Loucy (cell line): ENCODE measurements at regions not wholly inside any gene's neighbourhood (a gene's known extent, or its start where the extent isn't known, plus 50 kb on each side); places are given as distances from the start of the nearest gene placed in this dataset.

ENCODE experiments used
- H2AFZ ChIP-seq: fragments of 200-600 bp; sonication (generic); 2 replicates; pipeline ENCODE4 v1.6.0; 2016; ENCODE audit warnings: antibody characterized with exemption, mild to moderate bottlenecking, low read length, moderate library complexity
- H3F3A ChIP-seq: fragments of 200-600 bp; 2 replicates; pipeline ENCODE4 v1.6.0; 2016; ENCODE audit warnings: antibody characterized with exemption, low read depth, mild to moderate bottlenecking
- H3K27me3 ChIP-seq: fragments of 200-600 bp; sonication (generic); 2 replicates; pipeline ENCODE4 v1.6.1; 2014; ENCODE audit warnings: low read length, mild to moderate bottlenecking; ENCODE audit not compliant: insufficient read depth, poor library complexity, severe bottlenecking
- H3K36me3 ChIP-seq: fragments of 200-600 bp; sonication (generic); 2 replicates; pipeline ENCODE4 v1.6.1; 2016; ENCODE audit warnings: low read length; ENCODE audit not compliant: insufficient read depth
- H3K4me1 ChIP-seq: fragments of 200-600 bp; sonication (generic); 2 replicates; pipeline ENCODE4 v1.5.1; 2014; ENCODE audit warnings: low read length, mild to moderate bottlenecking; ENCODE audit not compliant: insufficient read depth, poor library complexity, severe bottlenecking
- H3K4me2 ChIP-seq: fragments of 200-600 bp; sonication (generic); 2 replicates; pipeline ENCODE4 v1.6.0; 2014; ENCODE audit warnings: antibody characterized with exemption, low read length, low read depth, mild to moderate bottlenecking; ENCODE audit not compliant: poor library complexity, severe bottlenecking
- H3K4me3 ChIP-seq: fragments of 200-600 bp; sonication (generic); 2 replicates; pipeline ENCODE4 v1.5.1; 2014; ENCODE audit warnings: low read length, mild to moderate bottlenecking, mixed read lengths; ENCODE audit not compliant: poor library complexity, severe bottlenecking
- H3K79me2 ChIP-seq: fragments of 200-600 bp; sonication (generic); 2 replicates; pipeline ENCODE4 v1.6.1; 2014; ENCODE audit warnings: low read length; ENCODE audit not compliant: insufficient read depth
- H3K9ac ChIP-seq: fragments of 200-600 bp; sonication (generic); 2 replicates; pipeline ENCODE4 v1.6.0; 2014; ENCODE audit warnings: mild to moderate bottlenecking, low read depth, low read length, moderate library complexity; ENCODE audit not compliant: poor library complexity, severe bottlenecking
- H3K9me2 ChIP-seq: fragments of 200-600 bp; sonication (generic); replicated peaks from 2 replicates; pipeline ENCODE4 v1.6.1; 2016; ENCODE audit warnings: low read depth, low read length, mixed read lengths
- H3K9me3 ChIP-seq: fragments of 200-600 bp; sonication (generic); 2 replicates; pipeline ENCODE4 v1.6.1; 2014; ENCODE audit warnings: mild to moderate bottlenecking, antibody characterized with exemption, low read length, low read depth; ENCODE audit not compliant: insufficient read depth
- H4K20me1 ChIP-seq: fragments of 200-600 bp; sonication (generic); 2 replicates; pipeline ENCODE4 v1.6.0; 2014; ENCODE audit warnings: antibody characterized with exemption, low read length, mild to moderate bottlenecking; ENCODE audit not compliant: insufficient read depth, poor library complexity, severe bottlenecking
- CTCF ChIP-seq: fragments of 200-600 bp; sonication (generic); conservative IDR thresholded peaks from 2 replicates; pipeline ENCODE4 v1.5.1; 2014; ENCODE audit warnings: mild to moderate bottlenecking, antibody characterized with exemption, low read length
- EZH2phosphoT487 ChIP-seq: fragments of 200-600 bp; IDR thresholded peaks from 2 replicates; pipeline ENCODE4 v1.6.1; 2018; ENCODE audit warnings: antibody characterized with exemption, mild to moderate bottlenecking, moderate library complexity, borderline replicate concordance

GRCh38 chr9:120265791-120266190 lies 314.2 kb downstream of the CDK5RAP2 start:
- H3K9ac ChIP-seq, result no peak overlapping the region
- H3F3A ChIP-seq, result no peaks in the 10 kb centered on the region
- H3K4me3 ChIP-seq, result no peak overlapping the region
- H3K9me3 ChIP-seq, result no peaks in the 10 kb centered on the region
- TF ChIP-seq EZH2phosphoT487, result no peak
- TF ChIP-seq CTCF, result no peak
- no peaks in the 10 kb centered on the region for H3K9me2 ChIP-seq
- H3K4me1 ChIP-seq, result no peaks in the 10 kb centered on the region
- H3K36me3 ChIP-seq, result no peaks in the 10 kb centered on the region
- no peaks in the 10 kb centered on the region for H4K20me1 ChIP-seq
- H3K79me2 ChIP-seq, result no peaks in the 10 kb centered on the region
- H3K4me2 ChIP-seq, result no peak overlapping the region
- no peak overlapping the region for H2AFZ ChIP-seq
- H3K27me3 ChIP-seq, result no peaks in the 10 kb centered on the region

GRCh38 chr9:120264528-120264927 lies 315.4 kb downstream of the CDK5RAP2 start:
- Histone ChIP-seq H3K4me2 (no peak overlapping the region), H3K9me2 (no peaks in the 10 kb centered on the region), H2AFZ (no peak overlapping the region), H3K36me3 (no peaks in the 10 kb centered on the region), H3K4me1 (no peaks in the 10 kb centered on the region), H3K27me3 (no peaks in the 10 kb centered on the region), H3K79me2 (no peaks in the 10 kb centered on the region), H3K9me3 (no peaks in the 10 kb centered on the region), H3F3A (no peaks in the 10 kb centered on the region), H3K4me3 (no peak overlapping the region), H3K9ac (no peak overlapping the region), H4K20me1 (no peaks in the 10 kb centered on the region)
- TF ChIP-seq CTCF (no peak), EZH2phosphoT487 (no peak)

GRCh38 chr9:120263836-120264235 lies 316.1 kb downstream of the CDK5RAP2 start:
- TF ChIP-seq CTCF (no peak), EZH2phosphoT487 (no peak)
- H3F3A ChIP-seq, result no peaks in the 10 kb centered on the region

More at GRCh38 chr9:120263836-120264235, 316.1 kb downstream of the CDK5RAP2 start:
- no peaks in the 10 kb centered on the region for H3K4me1 ChIP-seq
- H3K4me3 ChIP-seq, result no peak overlapping the region
- H3K9me2 ChIP-seq, result no peaks in the 10 kb centered on the region
- no peak overlapping the region for H3K9ac ChIP-seq
- no peaks in the 10 kb centered on the region for H3K27me3 ChIP-seq
- no peaks in the 10 kb centered on the region for H3K79me2 ChIP-seq
- H3K4me2 ChIP-seq, result no peak overlapping the region
- H3K36me3 ChIP-seq, result no peaks in the 10 kb centered on the region
- H3K9me3 ChIP-seq, result no peaks in the 10 kb centered on the region
- no peaks in the 10 kb centered on the region for H4K20me1 ChIP-seq
- no peak overlapping the region for H2AFZ ChIP-seq
